SW480 (cell line): ENCODE measurements at regions not wholly inside any gene's neighbourhood (a gene's known extent, or its start where the extent isn't known, plus 50 kb on each side); places are given as distances from the start of the nearest gene placed in this dataset.
"Not testable (repeated sequence)": the region's sequence is repeated elsewhere in the genome, so short reads cannot be mapped to it uniquely, and the experiment has no call there.

Experiments
- DNase-seq: peaks from one replicate; pipeline ENCODE4 v3.0.0-alpha.2; 2016; ENCODE audit warnings: low spot score

DNA sequence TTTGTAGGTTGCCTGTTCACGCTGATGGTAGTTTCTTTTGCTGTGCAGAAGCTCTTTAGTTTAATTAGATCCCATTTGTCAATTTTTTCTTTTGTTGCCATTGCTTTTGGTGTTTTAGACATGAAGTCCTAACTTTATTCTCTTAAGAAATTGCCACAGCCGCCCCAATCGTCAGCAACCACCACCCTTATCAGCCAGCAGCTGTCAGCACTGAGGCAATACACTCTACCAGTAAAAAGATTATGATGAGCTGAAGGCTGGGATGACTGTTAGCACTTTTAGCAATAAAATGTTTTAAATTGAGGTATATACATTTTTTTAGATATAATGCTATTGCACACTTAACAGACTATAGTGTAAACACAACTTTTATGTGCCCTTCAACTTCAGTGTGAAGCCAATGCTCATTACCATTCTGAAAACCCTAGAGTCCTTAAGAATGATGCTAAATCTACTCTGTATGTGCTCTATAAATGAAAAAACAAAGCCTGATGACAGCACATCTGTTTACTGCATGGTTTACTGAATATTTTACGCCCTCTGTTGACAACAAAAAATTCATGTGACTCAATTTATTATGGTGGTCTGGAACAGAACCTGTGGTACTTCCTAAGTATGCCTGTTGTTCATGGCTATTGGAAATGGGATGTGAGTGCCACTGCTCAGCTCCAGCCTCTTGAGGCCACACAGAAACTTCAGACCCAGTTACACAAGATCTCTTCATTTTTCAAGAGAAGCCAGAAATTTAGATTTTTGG, 197.4 kb downstream of the DUSP6 start:
- no peak for DNase-seq

DNA sequence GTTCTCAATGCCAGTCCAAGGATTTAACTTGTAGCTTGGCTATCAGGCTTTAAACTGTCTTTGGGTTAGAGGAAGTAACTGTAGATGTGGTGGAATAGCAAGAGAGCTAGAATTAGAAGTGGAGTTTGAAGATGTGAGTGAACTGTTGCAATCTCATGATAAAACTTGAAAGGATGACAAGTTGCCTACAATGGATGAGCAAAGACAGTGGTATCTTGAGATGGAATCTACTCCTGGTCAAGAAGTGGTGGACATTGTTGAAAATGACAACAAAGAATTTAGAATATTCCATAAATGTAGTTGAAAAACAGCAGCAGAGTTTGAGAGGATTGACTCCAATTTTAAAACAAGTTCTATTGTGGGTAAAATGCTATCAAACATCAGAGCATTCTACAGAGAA, 199.0 kb downstream of the DUSP6 start:
- DNase-seq = no peak

DNA sequence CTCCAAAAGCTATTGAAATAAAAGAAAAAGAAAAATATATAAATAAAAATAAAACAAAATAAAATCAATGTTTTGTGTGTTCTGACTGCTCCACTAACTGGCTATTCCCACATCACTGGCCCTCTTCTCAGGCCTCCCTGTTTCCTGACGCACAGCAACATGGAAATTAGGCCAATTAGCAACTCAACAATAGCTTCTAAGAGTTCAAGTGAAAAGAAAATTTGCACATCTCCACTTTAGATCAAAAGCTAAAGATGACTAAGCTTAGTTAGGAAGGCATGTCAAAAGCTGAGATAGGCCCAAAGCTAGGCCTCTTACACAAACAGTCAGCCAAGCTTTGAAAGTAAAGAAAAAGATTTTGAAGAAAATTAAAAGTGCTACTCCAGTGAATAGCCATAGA, 200.8 kb downstream of the DUSP6 start:
- no peak for DNase-seq

DNA sequence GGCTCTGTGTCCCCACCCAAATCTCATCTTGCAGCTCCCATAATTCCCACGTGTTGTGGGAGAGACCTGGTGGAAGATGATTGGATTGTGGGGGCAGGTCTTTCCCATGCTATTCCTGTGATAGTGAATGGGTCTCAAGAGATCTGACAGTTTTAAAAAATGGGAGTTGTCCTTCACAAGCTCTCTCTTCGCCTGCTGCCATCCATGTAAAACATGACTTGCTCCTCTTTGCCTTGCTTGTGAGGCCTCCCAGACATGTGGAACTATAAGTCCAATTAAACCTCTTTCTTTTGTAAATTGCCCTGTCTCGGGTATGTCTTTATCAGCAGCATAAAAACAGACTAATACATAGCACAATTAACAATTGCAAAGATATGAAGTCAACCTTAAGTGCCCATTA, 201.5 kb downstream of the DUSP6 start:
- not testable (repeated sequence) for DNase-seq

DNA sequence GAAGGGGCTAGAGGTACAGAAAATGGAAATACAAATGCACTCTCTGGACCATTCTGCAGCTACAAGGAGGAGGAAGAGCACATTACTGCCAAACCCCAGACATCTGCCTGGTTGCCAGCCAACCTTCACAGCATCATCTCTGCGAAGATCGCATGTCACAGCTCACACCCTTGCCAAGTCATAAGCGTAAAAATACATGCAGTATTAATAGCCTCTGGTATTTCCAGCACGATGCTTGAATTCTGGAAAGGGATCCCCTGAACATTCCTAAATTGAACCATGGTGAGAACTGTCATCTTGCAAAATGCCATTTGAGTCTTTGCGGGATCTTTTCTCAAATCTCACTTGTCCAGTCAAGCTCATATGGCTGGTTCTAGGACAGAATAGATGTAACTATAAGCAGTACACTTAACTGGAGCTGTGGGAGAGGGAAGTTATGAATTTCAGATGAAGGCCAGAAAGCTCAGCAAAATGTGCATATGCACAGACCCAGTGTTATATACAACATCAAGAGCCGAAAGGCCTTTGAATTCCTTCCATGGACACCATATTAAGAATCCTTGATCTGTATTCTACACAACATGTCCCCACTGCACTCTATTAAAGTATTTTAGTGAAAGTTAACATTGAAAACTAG, 211.6 kb downstream of the DUSP6 start:
- no peak for DNase-seq

DNA sequence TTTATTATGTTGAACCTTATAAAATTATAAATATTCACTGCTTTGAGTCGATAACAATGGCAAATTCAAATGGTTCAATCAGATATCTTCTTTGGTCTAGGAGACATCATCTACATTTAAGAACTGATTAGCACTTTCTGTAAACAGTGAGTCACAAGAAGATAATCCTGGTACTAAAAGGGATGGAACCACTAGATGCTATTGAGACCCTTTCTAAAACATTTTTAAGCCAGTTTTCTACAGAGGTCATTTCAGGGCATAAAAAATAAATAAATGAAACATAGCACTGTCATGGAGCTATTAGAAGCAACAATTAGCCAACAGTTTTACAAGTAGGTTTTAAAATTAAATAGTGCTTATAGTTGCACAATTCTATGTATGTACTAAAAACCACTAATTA, 212.2 kb downstream of the DUSP6 start:
- no peak for DNase-seq

DNA sequence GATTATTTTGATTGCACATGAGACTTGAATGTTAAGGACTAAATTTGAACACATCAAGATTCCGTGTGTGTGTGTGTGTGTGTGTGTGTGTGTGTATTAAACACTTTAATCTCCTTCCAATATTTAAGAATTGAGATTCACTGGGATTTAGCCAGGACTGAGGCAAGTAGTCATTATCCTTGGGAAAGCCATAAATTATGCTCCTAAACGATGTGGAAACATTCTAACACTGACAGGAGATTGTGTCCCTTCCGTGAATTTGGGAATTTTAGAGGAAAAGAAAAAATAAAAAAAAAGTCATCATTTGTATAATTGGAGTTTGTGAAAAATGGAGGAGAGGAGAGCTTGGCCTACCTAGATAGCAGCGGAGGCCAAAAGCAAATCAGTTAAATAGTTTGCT, 212.9 kb downstream of the DUSP6 start:
- DNase-seq = no peak

DNA sequence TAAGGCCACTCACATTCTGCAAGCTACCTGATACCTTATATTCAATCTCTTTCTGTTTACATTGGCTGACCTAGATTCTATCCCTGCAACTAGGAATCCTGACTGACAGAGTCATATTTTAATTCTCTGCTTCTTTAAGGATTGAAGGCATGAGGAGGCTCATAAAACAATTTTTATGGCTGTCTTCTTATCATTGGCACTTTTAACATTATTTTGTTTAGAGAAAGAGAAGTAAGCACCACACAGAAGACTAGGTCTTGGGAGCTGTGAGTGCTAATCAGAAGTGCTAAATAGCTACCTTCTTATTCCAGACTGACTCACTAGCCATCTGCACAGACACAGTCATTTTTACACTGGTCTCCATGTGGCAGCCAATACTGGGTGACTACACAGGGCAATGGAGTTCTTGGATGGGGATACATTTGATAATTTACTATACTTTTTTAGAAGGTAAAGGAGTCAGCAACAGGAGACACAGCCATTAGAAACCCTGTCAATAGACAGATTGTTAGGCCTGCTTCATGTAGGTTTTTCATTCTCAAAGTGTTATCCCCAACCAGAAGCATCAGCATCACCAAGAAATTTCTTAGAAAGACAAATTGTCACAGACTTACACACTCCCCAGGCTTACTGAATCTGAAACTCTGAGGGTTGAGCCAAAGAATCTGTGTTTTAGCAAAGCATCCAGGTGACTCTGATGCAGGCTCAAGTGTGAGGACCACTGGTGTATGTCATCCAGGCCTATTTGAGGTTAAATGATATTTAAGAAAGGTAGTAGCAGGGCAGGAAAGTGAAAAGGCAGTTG, 214.1 kb downstream of the DUSP6 start:
- DNase-seq = no peak

DNA sequence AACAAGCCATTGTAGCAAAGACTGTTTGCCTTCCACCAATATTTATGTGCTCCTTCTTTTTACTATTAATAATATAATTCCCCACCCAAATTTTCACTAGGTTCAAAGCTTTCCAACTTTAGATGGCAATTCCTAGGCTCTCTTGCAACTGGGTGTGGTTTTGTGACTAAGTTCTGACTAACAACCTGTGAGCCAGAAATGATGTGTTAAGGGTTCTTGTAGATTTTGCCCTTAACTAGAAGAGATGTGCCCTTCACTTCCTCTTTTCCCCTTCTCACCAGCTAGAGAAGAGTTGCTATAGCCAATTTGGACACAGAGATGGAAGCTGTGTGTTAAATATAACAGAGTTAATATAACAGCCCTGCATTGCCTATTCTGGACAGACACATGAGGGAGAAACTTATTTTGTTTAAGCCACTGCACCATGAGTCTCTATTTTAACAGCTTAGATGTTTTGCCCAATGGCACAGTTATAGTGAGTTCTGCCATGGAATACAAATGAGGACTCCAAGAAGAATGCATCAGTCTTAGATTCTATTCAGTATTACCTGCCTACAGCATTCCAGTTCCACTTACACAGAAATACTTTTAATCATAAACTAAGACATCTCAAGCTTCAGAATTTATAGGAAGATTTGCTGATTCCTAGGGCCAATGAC, 216.2 kb downstream of the DUSP6 start:
- DNase-seq = peak; percentile 23

DNA sequence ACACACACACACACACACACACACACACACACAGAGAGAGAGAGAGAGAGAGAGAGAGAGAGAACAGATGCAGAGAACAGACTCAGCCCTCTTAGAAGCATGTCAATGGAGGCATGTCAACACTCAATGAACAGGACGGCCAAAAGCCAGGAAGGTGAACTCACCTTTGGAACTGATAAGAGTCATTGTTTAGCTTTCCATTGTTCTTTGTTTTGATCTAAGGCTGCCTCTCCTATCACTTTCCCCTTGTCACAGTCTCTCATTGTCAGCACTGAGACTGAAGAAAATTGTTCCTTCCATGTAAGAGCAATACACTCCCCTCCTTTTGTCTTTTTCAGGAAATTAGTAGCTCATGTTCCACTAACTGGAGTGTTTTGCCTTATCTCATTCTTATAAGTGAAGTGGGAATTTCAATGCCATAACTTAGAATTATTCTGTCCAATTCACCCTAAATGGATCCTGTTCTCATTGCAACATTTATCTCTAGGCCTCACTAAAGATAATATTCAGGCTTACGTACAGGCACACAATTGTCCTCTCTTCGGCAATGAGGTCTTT, 218.0 kb downstream of the DUSP6 start:
- DNase-seq = no peak

DNA sequence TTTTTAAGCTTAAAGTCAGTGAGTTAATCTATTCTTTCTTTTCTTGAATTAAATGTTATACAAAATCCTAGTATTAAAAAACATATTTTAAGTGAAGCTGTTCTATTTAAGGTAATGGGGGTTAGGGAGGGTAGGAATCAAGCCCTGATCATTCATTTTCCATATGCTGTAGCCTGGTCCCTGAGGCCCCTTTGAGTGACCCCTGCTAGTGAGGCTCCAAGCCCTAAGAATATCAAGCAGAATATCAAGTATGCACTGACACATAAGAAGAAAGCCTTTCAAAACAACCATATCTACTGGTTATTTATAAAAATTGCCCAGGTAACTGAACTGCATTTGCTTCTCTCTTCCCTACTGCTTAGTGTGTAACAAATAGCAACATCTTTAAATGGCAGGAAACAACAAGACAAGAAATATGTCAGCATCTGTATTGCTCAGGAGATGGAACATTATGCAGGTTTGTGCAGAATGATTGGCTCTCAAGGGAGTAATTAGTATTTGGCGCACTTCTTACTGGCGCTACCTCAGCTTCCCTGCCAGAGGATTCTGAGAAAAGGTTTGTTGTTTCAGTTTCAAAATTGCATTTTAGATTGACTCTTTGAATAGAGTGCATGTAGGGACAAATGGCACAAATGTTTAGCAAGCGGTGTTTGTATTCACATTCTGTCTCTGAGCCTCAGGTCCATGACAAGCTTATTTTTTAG, 223.0 kb downstream of the DUSP6 start:
- DNase-seq = no peak

DNA sequence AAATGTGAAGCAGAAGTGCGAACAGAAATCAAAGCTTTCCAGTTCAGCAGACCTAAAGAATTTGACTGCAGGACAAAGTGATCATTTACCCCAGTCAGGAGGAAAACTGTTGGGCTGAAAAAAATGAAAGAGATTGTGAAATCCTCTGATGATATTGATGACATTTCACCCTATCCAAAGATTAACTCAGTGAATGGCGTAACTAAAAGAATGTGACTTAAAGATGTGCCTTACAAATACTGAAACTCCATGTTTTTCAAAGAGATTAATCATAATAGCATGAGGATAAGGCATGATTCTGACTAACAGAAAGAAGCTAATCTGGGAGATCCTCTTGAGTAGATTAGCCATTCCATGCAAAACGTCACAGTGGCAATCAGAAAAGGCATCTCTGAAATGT, 225.6 kb downstream of the DUSP6 start:
- DNase-seq = no peak

DNA sequence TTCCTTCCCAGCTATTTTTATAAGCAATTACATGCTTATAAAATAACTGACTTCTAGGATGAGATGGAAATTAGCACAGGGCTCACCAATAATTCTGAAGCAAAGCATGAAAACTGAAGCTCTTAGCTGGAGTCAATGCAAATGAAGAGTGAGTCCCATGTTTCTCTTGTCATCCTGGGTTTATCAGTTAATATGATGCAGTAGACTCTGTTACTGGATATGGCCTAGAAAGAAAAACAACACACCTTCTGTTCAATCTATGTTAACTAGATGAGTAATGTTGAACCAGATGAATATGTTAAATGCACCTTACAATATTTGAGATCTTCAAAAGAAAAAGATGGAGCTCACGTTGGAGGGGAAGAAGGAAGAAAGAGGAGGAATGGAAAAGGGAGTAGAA, 229.4 kb downstream of the DUSP6 start:
- DNase-seq = no peak

DNA sequence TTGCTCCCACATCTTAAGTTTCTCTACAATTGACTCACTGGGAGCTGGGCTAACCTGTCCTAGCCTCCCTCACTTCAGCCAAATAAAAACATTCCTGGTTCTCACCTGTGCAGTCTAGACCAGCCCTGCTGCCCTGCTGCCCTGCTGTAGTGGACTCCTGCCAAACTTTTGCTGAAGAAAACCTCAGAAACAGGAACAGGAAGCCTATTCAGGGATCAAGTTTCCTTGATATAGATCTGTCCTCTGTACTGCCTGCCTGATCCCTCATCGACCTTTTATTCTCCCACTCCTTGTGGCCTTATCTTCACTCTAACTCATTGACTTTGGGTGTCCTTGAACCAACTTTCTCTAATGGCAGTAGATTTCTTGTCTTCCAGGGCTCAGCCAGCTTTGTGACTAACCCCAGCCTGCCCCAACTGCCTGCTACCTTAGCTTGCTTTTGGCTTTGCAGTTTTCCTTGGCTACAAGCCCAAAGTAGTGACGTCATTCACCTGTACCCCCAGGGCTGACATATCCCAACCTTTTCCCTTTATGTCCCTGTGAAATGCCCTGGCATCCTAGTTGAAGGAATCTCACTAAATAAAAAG, 234.8 kb downstream of the DUSP6 start:
- peak; percentile 5 for DNase-seq

DNA sequence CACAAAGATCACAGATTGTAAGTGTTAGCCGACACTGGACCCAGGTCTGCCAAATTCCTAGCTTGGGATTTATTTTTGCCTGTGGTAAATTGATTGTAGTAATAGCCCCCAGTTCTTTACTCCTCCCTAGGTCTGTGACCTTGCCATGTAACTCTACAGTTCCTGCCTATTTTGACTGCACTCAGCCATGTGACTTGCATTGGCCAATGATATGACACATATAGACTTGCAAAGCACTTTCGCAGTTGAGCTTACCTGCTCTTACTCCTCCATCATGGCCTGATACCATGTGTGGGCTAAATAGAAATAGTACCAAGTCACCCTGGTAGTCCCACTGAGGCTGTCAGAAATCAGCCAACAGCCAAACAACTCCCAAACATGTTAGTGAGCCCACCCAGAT, 240.3 kb downstream of the DUSP6 start:
- DNase-seq = no peak

DNA sequence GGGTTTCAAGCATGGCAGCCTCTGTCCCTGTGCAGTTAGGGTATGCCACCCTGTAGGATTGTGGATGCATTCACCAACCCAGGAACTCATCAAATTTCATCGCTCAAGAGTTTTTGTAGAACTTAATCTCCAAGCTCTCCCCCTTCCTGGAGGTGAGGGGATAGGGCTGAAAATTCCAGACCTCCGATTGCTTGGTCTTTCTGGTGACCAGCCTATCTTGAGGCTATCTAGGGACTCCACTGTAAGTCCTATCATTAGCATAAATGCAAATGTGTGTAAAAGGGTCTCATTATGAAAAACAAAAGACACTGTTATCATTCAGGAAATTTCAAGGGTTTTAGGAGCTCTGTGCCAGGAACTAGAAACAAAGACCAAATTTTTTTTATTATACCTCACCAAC, 244.0 kb downstream of the DUSP6 start:
- DNase-seq = no peak

DNA sequence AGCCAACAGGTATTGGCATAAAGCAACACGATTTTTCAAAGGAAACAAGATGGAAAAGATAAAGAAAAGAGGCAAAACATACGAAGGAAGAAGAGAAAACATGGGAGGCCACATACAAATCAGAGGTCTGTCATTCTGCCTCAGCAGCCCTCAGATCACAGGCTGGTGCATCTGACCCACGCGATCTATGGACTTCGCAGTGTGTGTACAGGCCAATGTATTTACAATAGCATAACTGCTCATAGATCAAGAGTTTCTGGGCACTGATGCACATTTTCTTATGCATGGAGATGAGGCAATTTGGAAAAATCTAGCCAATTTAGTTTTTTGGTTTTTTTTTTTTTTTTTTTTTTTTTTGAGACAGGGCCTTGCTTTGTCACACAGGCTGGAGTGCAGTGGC, 245.4 kb downstream of the DUSP6 start:
- DNase-seq = no peak

DNA sequence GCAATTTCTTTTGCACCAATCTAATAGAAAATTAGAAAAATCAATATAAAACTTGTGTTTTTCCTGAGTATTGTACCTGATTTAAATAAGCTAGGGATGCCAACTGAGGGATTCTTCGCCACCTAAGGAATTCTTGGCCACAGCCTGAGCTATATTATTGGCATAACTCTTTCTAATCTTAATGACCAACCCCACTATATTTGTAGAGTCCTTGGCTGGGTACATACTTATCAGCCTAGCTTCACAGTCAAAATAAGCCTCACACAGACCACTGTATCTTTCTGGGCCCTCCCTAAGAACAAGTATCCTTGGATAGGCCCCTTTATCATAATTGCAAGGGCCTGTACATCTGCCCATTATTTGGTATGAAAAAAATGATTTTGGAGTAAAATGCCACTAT, 247.1 kb downstream of the DUSP6 start:
- no peak for DNase-seq

DNA sequence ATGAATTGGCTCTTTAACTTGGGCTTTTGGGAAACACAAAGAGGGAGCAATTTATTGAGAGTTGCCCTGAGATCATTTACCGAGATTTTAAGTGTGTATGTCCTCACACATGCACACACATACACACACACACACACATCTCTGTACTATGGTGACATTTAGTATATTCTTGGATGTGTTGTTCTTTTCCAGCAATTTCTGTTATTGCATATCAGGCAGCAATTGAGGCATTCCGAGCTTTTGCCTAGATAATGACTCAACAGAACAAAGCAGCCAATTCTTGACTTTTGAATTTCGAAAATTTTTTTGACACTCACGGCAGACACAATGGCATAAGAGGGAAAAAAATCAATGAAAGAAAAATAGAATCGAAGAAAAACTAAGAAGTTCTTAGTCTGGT, 248.5 kb downstream of the DUSP6 start:
- no peak for DNase-seq

DNA sequence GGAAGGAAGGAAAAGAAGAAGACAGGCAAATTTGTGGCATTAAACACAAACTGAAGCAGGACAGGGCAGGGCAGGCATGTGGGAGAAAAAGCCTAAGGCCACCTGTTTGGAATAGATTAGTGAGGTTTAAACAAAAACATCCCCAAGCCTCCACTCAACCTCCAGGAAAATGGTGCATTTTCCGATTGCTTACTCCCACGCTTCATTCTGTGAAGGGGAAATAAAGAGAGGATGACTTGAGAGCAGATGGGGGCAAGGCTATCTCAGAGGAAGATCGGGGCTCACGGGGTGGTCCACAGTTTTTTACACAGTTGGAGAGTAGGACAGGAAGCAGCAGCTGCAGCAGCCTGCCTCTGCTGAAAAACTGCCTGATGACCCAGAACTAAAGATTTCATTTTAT, 250.9 kb downstream of the DUSP6 start:
- no peak for DNase-seq

DNA sequence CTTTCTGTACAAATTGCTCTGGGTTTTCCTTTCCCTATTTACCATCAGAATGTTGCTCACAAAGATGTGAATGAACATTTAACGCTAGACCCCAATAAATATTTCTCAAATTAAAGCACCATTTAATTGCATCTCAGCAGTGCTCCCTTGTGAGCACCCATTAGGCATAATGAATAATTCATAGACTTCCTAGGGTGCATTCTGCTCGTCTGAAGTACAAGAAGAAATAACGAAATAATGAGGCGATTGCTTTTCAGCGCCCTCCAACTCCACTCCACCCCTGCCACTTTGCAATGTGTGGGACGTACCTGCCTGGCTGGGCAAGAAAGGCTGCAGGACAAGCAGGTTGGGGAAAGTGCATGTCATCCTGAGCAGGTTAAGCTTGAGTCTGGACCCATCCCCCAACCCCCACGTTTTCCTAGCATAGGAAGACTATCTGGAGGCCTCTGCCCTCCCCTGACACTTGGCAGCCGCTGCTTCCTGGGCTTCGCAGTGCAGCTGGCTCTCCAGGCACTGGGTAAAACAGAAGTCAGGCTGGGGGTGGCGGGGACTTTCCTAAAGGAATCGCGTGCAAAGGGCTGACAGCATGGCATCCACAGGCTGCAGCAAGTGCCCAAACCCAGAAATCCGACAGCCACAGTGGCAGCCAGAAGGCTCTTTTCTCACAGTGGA, 253.7 kb downstream of the DUSP6 start:
- no peak for DNase-seq
